HCEC 1CT (cell line): ENCODE measurements at regions not wholly inside any gene's neighbourhood (a gene's known extent, or its start where the extent isn't known, plus 50 kb on each side); places are given as distances from the start of the nearest gene placed in this dataset.
A peak's percentile ranks its signal among the peaks of the same experiment; 100 is the strongest.
"Not testable (repeated sequence)": the region's sequence is repeated elsewhere in the genome, so short reads cannot be mapped to it uniquely, and the experiment has no call there.

Experiments used
- DNase-seq: peaks from one replicate; pipeline ENCODE4 v3.0.0-alpha.2; 2017

DNA sequence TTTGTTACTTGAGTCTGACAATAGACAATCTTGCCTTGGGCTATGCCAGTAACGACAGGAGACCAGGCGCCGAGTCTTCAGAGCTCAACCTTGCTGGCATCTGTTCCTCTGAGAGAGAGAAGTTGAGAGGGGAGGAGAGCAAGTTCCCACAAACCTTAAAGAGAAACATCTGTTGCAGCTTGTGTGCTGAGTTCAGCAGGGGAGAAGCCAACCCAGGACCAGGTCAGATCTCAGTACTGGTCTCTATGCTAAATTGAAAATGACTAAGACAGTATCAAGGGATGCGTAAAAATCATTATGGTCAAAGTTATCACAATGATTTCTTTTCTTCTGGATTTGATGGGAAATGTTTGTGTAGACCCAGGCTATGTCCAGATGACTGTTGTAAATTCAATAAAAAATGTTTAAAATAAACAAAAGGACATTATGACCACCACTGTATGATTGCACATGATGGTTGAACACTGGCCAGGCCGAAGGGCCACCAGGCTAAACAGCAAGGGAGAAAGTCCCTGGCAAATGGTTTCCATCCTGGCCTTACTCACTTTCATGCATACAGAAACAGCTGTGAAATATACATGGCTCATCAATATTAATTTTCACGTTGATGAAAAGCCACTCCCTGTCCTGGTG, 100.3 kb upstream of the PMAIP1 start:
- DNase-seq, result peak; percentile 46

DNA sequence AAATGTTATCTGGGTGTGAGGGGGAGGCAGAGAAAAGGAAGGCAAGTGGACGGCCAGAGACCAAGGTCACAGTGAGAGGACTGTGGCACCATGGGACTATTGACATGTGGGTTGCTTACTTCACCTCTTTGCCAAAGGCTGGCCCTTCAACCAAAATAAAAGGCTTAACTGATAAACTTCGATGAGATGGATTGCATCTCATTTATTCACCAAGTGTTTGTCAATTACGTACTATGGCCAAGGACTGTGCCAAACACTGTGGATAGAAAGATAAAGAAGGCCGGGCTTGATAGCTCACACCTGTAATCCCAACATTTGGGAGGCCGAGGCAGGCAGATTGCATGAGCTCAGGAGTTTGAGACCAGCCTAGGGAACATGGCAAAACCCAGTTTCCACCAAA, 98.7 kb upstream of the CCBE1 start:
- DNase-seq, result no peak

DNA sequence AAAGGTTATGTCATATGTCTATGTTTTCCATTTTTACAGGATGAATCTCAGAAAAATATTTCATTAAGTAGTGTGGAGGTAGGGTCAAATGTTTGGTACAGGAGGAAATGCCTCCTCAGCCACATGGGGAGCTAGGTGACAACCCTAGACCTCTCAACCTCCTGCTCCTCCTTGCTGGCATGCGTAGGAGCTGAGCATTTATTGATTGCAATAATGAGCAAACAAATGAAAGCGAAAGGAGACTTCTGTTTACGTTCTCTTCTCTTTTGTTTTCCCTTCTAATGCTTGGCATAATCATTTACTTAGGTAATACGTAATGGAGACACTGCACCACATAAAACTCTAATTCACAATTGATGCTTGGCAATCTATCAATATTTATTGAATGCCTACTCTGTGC, 95.1 kb upstream of the CCBE1 start:
- DNase-seq, result no peak

DNA sequence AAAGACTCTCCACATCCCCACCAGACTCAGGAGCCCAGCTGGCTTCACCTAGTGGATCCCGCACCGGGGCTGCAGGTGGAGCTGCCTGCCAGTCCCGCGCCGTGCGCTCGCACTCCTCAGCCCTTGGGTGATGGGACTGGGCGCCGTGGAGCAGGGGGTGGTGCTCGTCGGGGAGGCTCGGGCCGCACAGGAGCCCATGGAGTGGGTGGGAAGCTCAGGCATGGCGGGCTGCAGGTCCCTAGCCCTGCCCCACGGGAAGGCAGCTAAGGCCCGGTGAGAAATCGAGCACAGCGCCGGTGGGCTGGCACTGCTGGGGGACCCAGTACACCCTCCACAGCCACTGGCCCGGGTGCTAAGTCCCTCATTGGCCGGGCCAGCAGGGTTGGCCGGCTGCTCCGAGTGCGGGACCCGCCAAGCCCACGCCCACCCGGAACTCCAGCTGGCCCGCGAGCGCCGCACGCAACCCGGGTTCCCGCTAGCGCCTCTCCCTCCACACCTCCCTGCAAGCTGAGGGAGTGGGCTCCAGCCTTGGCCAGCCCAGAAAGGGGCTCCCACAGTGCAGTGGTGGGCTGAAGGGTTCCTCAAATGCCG, 93.2 kb upstream of the CCBE1 start:
- DNase-seq, result not testable (repeated sequence)

DNA sequence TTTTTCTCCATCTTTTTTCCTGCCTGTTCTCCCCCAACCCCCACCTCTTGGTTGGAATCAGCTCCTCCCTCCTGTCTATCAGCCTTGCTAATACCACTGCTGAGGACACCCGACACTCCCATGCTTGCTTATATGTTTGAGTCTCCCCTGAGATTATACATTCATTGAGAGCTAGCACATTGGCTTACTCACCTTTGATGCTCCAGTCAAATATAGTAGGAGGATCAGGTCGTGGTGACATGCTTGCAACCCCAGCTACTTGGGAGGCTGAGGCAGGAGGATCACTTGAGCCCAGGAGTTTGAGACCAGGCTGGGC, 91.5 kb upstream of the CCBE1 start:
- peak; percentile 21 for DNase-seq

DNA sequence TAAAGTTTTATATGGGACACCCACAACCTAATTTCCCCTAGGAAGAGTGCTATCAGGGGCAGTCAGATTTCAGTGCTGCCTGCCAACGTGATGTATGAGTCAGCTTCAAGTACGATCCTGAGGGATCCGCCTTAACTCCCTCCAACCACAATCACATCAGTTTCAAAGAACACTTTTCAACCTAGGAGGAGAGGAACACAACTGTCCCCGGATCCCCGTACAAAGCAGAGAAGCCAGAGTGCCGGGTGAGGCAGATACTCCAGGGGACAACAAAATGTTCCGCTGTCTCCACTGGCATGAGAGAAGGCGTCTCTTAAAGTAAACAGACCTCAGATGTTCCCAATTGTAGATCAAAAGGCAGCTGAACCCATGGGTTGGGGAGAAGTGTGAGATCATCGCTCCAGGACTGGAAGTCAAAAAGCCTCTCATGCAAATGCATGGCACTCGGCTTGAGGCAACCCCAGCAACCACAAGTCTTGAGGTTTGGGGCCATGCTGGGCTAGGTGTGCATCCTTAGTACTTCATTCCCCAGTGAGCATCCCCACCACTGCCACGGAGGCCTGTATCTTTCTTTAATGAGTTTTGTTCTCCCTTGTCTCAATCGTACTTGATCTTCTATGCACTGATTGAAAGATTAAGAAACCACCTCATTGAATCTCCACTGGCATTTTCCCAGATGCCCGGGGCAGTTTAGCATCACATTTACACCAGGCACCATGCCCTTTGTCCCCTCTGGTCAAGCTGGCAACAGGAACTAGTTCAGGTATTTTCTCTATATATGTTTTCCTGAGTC, 91.0 kb upstream of the CCBE1 start:
- peak; percentile 79 for DNase-seq

DNA sequence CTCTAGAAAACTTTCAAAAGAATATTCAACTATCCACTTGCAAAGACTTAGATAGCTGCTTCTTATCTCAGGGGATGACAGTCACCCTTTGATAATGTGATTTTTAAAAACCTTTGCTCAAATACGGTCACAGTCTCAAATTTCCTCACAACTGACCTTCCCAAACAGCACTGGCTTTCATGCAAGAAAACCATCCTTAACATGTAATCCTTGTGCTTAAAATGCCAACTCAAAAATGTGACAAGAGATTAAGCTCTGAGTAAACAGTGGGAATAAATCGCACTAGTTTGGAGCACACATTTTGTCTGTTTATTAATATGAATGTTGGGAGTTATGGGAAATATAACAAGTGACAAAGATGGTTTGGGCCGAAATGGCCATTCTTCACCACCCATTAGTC, 87.5 kb upstream of the CCBE1 start:
- DNase-seq, result no peak

DNA sequence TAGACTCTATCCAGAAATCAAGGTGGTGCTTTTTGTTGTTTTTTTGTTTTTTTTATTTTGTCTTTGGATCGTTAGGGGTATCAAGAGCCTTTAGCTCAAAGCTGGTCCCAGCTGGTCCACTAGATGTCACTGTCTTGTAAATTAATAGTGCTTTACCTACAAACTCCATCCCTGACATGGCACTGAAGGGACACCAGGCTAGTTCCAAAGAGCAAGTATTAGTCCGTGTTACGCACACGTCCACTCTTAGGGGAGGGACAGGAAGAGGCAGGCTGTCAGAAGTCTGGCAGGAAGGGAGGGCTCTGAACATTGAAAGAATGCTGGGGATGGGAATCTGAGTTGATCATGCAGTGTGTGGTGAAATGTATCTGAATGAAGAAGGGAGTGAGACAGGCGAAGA, 85.9 kb upstream of the CCBE1 start:
- peak; percentile 85 for DNase-seq

DNA sequence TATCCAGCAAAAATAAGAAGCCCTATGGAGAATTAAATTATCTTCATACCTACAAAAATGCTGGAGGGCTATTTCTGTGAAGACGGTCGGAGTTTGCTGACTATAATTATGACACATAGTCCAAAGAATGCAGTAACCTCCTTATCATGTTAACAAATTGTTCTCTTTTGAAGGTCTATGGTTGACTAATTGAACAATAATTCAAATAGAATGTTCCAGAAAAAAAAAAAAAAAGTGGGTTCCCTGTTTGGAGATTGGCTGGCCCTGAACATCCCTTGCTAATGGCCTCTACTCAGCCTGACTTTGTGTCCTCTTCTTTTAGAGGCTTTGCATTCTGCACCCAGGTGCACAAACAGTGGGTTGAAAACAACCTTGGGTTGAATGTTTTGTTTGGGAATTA, 82.8 kb upstream of the CCBE1 start:
- peak; percentile 94 for DNase-seq

DNA sequence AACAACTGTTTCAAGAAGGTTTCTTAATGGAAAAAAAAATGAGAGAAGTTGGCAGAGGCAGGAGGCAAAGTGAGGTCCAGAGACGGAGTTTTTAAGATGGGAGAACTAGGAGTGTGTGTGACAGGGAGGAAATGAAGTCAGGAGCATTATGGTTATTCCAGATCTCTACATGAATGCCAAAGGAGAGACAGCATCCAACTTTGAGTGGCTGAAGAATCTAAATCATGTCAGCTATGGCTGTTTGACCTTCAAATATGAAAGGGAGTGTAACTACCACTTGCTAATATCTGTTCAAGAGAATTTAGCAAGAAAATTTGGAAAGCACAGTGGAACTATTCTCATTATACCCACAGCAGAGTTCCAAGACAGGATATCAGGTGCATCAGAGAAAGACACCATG, 81.2 kb upstream of the CCBE1 start:
- no peak for DNase-seq

DNA sequence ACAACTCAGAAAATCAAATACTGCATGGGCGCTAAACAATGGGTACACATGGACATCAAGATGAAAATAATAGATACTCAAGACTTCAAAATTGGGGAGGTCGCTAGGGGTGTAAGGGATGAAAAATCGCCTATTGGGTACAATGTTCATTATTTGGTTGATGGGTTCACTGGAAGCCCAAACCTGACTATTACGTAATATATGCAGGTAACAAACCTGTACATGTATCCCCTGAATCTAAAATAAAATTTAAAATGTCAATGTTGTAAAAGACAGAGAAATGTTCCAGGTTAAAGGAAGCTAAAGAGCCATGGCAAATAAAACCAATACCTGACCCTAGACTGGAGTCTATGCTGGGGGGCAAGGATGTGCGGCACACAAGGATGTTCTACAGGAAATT, 80.4 kb upstream of the CCBE1 start:
- DNase-seq, result no peak

DNA sequence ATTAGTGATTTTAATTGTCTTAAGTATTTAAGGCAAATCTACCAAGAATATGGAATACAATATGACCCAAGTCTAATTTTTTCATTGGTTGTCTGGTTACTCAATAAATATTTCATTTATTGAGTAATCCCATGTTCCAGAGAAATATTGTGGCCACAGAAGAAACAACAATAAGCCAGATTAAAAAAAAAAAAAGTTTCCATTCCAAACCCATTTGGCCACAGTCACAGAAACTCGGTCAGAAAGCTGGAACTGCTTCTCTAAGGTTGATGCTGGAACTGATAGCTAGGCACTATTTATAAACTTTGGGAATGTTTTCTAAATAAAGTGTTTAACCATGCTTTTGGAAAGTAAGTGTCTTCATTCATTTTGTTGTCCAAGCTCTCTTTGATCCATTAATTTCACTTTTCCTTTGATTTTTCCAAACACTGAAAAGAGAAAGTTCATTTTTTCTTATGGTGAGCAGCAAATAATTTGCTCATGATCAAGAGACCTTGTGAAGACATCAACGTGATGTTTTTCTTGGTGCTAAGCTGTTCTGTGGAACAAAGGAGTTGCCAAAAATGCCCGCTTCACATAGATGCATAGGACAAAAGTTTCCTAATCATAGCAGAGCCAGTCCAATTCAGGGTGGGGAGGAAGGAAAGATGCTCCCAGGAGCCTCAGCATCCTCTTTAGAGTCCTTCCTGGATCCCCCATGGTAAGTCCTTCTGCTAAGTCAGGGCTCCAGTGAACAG, 72.1 kb upstream of the CCBE1 start:
- peak; percentile 65 for DNase-seq

DNA sequence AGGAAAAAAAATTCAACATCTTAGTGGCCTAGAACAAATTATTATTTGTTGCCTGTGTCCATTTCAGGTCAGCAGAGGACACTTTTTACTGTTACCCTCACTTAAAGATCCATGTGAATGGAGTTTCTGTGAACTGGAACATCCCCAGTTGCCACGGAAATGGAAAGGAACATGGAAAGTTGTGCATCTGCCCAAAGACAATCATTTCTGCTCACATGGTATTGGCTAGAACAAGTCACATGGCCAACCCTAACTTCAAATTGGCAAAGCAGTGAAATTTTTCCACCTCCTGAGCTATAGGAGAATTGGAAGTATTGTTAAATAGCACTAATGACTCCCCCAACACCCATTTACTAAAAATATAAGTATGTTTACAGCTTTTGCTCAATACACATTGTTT, 71.2 kb upstream of the CCBE1 start:
- DNase-seq, result no peak

DNA sequence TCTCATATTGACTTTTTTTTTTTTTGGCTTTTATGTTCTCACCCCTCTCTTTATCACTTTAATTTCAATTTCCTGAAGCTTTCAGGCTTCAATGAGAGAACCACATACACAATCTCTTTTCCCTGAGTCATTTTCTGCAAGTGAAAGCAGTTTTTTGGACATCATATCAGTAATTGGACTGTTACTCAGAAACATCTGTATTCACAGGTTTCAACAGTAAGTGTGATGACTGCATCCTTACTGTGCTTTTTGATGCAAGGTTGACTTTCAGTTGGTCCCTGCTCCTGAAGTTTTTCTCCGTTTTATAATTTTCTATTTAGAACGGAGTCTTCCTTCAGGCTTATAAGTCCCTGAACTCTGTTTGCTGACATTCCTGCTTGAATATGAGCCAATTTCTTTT, 70.5 kb upstream of the CCBE1 start:
- peak; percentile 77 for DNase-seq

DNA sequence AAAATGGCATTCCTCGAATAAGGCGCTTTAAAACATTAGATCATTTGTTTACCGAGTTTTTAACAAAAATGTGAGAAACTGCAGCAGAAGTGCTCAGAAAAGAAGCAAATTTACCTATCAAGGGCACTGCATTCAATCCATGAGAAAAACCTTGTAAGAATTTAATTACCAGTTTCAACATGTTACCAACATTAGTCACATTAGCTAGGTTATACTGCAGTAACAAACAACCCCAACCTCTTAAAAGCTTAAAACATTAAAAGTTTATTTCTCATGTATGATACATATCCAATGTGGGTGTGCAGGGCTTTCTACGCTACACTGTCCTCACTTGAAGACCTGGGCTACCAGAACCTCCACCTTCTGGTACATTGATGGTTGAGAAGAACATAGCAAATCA, 68.1 kb upstream of the CCBE1 start:
- no peak for DNase-seq

DNA sequence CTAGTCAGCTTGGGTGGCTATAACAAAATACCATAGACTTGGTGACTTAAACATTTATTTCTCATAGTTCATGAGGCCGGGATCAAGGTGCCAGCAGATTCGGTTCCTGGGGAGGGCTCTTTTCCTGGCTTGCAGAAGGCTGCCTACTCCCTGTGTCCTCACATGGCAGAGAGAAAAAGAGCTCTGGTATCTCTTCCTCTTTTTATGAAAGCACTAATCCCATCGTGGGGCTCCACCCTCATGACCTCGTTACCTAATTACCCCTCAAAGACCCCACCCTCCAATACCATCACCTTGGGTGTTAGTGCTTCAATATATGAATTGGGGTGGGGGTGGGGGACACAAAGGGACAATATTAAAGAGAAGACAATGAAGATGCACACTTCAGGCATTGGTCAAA, 67.1 kb upstream of the CCBE1 start:
- DNase-seq, result no peak

DNA sequence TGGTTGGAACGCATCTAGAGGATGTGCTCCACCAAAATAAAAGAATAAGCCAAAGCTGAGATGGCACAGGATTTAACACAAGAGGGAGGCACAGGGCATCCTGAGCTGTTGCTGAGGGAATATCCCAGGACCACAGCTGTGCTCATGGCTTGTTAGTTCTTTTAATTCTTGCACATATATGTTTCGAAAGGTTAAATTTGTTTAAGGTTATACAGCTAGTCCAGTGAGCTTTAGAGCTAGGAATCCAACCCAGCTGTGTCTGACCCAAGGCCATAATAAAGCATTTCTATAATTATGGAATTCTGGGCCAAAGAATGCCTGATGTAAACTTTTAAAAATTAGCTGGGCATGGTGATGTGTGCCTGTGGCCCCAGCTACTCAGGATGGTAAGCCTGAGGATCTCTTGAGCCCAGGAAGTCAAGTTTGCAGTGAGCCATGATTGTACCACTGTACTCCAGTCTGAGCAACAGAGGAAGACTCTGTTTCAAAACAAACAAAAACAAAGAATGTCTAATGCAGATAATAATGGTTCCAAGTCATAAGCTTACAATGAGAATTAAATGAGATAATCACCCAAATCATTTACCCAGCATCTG, 66.4 kb upstream of the CCBE1 start:
- DNase-seq, result peak; percentile 15

DNA sequence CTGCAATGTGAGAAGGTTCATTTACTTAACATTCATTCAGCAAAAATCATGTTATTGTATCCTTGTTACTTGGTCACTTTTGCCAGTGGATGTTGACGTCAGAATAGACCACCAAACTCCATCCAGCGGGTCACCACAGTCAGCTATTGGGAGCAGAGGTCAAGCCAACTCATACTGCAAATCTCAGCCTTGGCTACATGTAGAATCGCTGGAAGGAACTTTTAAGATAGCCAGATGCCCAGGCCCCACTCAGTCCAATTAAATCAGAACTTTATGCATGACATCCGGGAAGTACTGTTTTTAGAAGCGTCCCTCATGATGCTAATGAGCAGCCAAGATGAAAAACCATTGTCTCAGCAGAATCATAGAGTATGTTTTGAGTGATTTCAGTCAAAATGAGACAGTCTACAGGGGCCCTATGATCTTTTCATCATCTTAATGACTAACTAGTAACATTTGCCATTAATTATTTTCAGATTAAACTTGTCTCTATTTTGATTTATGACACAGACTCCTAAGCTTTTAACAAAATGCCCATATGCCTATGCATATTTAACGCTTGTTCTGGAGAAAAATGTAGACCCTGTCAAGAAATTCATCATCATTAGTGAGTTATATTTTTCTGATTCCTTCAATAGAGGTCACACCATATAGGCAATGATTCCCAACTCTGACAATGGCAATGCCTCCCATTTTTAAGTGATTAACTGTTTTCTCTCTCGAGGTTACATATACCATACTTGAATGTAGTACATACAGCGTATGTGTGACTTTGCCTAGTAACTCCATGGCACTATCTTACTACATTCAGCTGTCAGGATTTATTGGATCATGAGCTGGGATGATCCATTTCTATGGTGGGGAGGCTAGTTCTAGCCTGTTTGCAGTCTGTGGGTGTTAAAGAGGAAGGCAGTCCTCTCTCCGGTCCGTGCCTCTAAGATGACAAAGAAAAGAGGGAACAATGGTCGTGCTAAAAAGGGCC, 63.7 kb upstream of the CCBE1 start:
- DNase-seq, result no peak

DNA sequence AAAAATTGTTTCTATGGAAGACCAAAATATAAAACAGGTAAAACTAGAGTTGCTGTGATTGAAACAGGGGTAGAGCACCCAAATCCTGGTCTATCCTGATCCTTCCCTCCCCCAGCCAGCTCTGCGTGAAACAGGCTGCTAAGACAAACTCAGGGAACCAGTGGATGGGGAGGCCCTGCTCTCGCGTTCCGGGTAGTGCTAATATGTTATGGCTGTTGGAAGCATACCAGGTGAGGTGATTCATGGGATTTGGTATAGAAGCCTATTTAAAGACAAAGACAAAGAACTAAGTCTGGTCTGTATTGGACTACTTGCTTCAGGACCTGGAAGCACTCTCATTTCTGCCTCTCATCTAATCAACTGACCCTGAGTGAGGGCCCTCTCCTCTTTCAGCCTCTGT, 63.0 kb upstream of the CCBE1 start:
- DNase-seq, result no peak

DNA sequence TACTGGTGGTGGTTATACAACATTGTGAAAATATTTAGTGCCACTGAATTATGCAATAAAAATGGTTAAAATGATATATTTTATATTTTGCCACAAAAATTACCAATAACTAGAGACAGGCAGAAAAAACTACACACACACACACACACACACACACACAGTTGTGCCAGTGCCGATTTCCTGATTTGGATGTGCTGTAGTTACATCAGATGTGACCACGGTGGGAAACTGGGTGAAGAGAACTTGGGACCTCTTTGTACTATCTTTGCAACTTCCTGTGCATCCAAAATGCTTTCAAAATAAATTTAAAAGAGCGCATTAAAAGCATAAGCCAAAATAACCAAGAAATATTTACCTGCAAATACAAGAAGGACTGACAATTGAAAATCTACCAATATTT, 61.6 kb upstream of the CCBE1 start:
- no peak for DNase-seq

DNA sequence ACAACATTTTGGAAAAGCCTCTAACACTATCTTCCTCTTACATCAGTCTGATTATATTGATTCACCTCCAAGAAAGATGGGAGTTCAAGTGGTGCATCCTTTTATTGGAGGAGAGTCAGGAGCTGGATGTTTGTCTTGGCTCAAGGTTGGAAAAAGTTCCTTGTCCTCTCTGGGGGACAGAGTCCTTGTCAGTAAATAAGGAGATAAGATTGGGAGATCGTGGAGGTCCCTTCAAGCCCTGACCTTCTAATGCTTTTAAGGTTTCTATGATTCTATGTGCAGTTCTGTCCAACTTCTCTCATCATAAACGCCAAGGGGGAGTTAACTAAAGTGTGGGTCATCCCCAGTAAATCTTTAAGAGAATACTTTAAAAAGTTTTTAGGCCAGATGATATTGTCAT, 60.9 kb upstream of the CCBE1 start:
- DNase-seq, result no peak

DNA sequence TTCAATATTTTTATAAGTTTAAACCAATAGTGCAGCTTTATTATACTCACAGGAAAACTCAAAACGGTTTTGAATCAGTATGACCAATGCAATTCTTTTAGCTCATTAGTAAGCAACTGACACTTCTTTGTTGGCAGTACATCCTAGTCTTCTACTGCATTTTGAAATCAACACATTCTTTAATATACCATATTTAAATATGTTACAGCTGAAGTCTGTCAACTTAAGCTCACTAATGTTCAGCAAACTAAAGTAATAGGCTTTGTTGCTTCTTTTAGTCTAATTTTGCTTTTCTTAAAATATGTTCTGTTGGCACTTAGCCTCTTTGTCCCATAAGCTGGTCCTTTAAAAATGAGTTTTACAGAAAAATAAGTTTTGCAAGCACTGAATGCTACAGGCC, 55.4 kb upstream of the CCBE1 start:
- peak; percentile 28 for DNase-seq
